CD4-positive, alpha-beta T cell (primary cell): ENCODE measurements at regions not wholly inside any gene's neighbourhood (a gene's known extent, or its start where the extent isn't known, plus 50 kb on each side); places are given as distances from the start of the nearest gene placed in this dataset.

Experiments
- ATAC-seq: fragments of 200-7000 bp; cut with Tn5 transposase; one replicate; pipeline ENCODE4 v1.10.0; 2022; ENCODE audit warnings: mild to moderate bottlenecking; ENCODE audit not compliant: poor library complexity
- CTCF ChIA-PET: fragments of 350-600 bp; sonication (Branson Sonifier 250); formaldehyde crosslinking; loops from one replicate; lab custom pipeline; 2021; ENCODE audit warnings: antibody characterized with exemption, inconsistent platforms; lab: Charles Lee
- POLR2A ChIA-PET: fragments of 350-600 bp; sonication (Branson Sonifier 250); formaldehyde crosslinking; loops from one replicate; lab custom pipeline; 2021; ENCODE audit warnings: antibody characterized with exemption, inconsistent platforms; lab: Charles Lee
- DNase-seq, 14 experiments: peaks; one replicate each; pipeline ENCODE4 v3.0.0-alpha.2; 2013 to 2020; ENCODE audit warnings: mixed read lengths in 2 of 14
- H3K27ac ChIP-seq, 2 donors: one replicate each; pipeline versions ENCODE4 v1.5.1 to v1.7.0; 2013; ENCODE audit warnings: low read length in 2 of 2, low read depth in 1 of 2, mild to moderate bottlenecking in 1 of 2
- H3K27me3 ChIP-seq, 2 experiments: 1 replicate in 1 of 2; 2 replicates in 1 of 2; pipeline versions ENCODE4 v1.6.1 to v1.7.0; 2013; ENCODE audit warnings: low read length in 2 of 2, control low read depth in 1 of 2, mild to moderate bottlenecking in 1 of 2, moderate library complexity in 1 of 2; ENCODE audit not compliant: insufficient read depth in 2 of 2, control insufficient read depth in 1 of 2
- H3K36me3 ChIP-seq: one replicate; pipeline ENCODE4 v1.6.1; 2013; ENCODE audit warnings: low read length, control low read depth; ENCODE audit not compliant: insufficient read depth
- H3K4me1 ChIP-seq: one replicate; pipeline ENCODE4 v1.6.1; 2013; ENCODE audit warnings: low read length, control low read depth; ENCODE audit not compliant: insufficient read depth
- H3K4me3 ChIP-seq: one replicate; pipeline ENCODE4 v1.5.1; 2013; ENCODE audit warnings: mild to moderate bottlenecking, low read length, moderate library complexity
- H3K9me3 ChIP-seq, 2 experiments: 1 replicate in 1 of 2; 2 replicates in 1 of 2; pipeline versions ENCODE4 v1.6.1 to v1.7.0; 2013; ENCODE audit warnings: low read length in 2 of 2, mild to moderate bottlenecking in 2 of 2, control low read depth in 1 of 2, moderate library complexity in 1 of 2; ENCODE audit not compliant: control insufficient read depth in 1 of 2, insufficient read depth in 1 of 2
- H3K27ac Mint-ChIP-seq: one replicate; pipeline ENCODE4 v1.8.0; 2020; ENCODE audit warnings: mixed read lengths
- H3K27me3 Mint-ChIP-seq: one replicate; pipeline ENCODE4 v1.8.0; 2021; ENCODE audit warnings: mixed read lengths
- H3K36me3 Mint-ChIP-seq: one replicate; pipeline ENCODE4 v1.8.0; 2021; ENCODE audit warnings: low read depth, mixed read lengths
- H3K4me1 Mint-ChIP-seq: one replicate; pipeline ENCODE4 v1.8.0; 2021; ENCODE audit warnings: low read depth, mixed read lengths
- H3K4me3 Mint-ChIP-seq: one replicate; pipeline ENCODE4 v1.8.0; 2020; ENCODE audit warnings: mild to moderate bottlenecking, mixed read lengths
- H3K9me3 Mint-ChIP-seq: one replicate; pipeline ENCODE4 v1.8.0; 2020; ENCODE audit warnings: mixed read lengths
- CTCF ChIP-seq: fragments of 200-600 bp; IDR thresholded peaks from one replicate; pipeline ENCODE4 v1.8.0; 2022; ENCODE audit warnings: antibody characterized with exemption, mild to moderate bottlenecking
- intact Hi-C, 2 experiments: fragments of 100-400 bp; cut with DNase I in 1 of 2; cut with micrococcal nuclease in 1 of 2; formaldehyde crosslinking; loops; one replicate each; pipeline versions ENCODE4 v1.15.1 to v1.9.0; 2023 to 2025; cut with DNase I, micrococcal nuclease

GRCh38 chr1:2969011-2969844 is 52.0 kb upstream of the ACTRT2 start:
- Histone ChIP-seq H3K9me3 (peaks cover 0 to 9% of the 10 kb centered on the region in 2 experiments), H3K27ac (no peak overlapping the region), H3K36me3 (no peaks in the 10 kb centered on the region), H3K27me3 (peaks cover 0 to 2% of the 10 kb centered on the region in 2 experiments), H3K4me1 (peaks cover 12% of the 10 kb centered on the region), H3K4me3 (no peak overlapping the region)
- ATAC-seq: no peak
- H3K9me3 Mint-ChIP-seq: no peaks in the 10 kb centered on the region
- H3K4me1 Mint-ChIP-seq: no peaks in the 10 kb centered on the region
- H3K36me3 Mint-ChIP-seq: no peaks in the 10 kb centered on the region
- ChIA-PET CTCF (no interaction called here), POLR2A (no interaction called here)
- intact Hi-C loops: no loop called here
- peak in 1 of 14 experiments; percentile 26 for DNase-seq
- peaks cover 4% of the 10 kb centered on the region for H3K27me3 Mint-ChIP-seq
- no peak overlapping the region for H3K4me3 Mint-ChIP-seq
- H3K27ac Mint-ChIP-seq: no peak overlapping the region
- no peak for TF ChIP-seq CTCF

- ChIA-PET POLR2A (no interaction called here), CTCF (no interaction called here)
- peaks cover 12% of the 10 kb centered on the region for H3K4me1 ChIP-seq
- H3K4me3 Mint-ChIP-seq: no peak overlapping the region
- ATAC-seq (no peak), DNase-seq (peak in 1 of 14 experiments; percentile 7)
- no peaks in the 10 kb centered on the region for H3K9me3 Mint-ChIP-seq
- peaks cover 0 to 9% of the 10 kb centered on the region in 2 experiments for H3K9me3 ChIP-seq
- TF ChIP-seq CTCF: no peak
- H3K4me1 Mint-ChIP-seq: no peaks in the 10 kb centered on the region
- H3K36me3 ChIP-seq: no peaks in the 10 kb centered on the region
- intact Hi-C loops: no loop called here
- H3K27ac ChIP-seq: no peak overlapping the region
- no peak overlapping the region for H3K4me3 ChIP-seq
- peaks cover 4% of the 10 kb centered on the region for H3K27me3 Mint-ChIP-seq
- H3K27me3 ChIP-seq: peaks cover 0 to 2% of the 10 kb centered on the region in 2 experiments
- no peaks in the 10 kb centered on the region for H3K36me3 Mint-ChIP-seq
- no peak overlapping the region for H3K27ac Mint-ChIP-seq
Observed at GRCh38 chr1:2969845-2970291, 51.4 kb upstream of the ACTRT2 start.

- Histone ChIP-seq H3K9me3 (peaks cover 0 to 9% of the 10 kb centered on the region in 2 experiments), H3K4me3 (no peak overlapping the region), H3K27me3 (peaks cover 0 to 2% of the 10 kb centered on the region in 2 experiments), H3K4me1 (peaks cover 12% of the 10 kb centered on the region), H3K36me3 (no peaks in the 10 kb centered on the region), H3K27ac (no peak overlapping the region)
- no peak overlapping the region for H3K27ac Mint-ChIP-seq
- ChIA-PET POLR2A (no interaction called here), CTCF (no interaction called here)
- H3K36me3 Mint-ChIP-seq: no peaks in the 10 kb centered on the region
- H3K4me3 Mint-ChIP-seq: no peak overlapping the region
- DNase-seq: no peak
- H3K27me3 Mint-ChIP-seq: peaks cover 4% of the 10 kb centered on the region
- H3K4me1 Mint-ChIP-seq: no peaks in the 10 kb centered on the region
- H3K9me3 Mint-ChIP-seq: no peaks in the 10 kb centered on the region
- TF ChIP-seq CTCF: no peak
- intact Hi-C loops: no loop called here
- ATAC-seq: no peak
Observed at GRCh38 chr1:2970311-2971071, 50.8 kb upstream of the ACTRT2 start.
